ENCODE measurements at regions not wholly inside any gene's neighbourhood (a gene's known extent, or its start where the extent isn't known, plus 50 kb on each side); places are given as distances from the start of the nearest gene placed in this dataset.

DNA sequence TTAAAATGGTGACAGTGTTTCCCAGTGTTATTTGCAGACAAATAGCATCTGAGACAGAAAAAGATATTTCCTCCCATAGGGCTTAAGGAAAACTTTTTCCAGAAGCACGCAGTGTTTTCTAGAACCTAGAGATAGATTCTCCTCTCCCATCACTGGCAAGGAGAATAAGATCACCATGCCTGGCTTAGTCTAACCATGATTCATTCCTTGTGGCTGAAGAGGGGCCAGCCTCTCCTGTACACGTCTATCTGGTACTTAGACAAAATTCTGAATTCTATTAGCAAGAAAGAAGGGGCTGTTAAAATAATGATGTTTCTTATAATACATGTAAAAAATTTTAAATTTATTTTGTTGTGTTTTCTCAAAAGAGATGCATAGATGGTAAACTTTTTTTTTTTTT, 296.1 kb upstream of the LDB2 start:
- no peak overlapping the region for H3K4me3 ChIP-seq (replicated peaks; ENCODE audit: low read depth, low read length)
- DNase-seq (ENCODE audit: low read depth) = no peak
- TF ChIP-seq, protein P1, sequence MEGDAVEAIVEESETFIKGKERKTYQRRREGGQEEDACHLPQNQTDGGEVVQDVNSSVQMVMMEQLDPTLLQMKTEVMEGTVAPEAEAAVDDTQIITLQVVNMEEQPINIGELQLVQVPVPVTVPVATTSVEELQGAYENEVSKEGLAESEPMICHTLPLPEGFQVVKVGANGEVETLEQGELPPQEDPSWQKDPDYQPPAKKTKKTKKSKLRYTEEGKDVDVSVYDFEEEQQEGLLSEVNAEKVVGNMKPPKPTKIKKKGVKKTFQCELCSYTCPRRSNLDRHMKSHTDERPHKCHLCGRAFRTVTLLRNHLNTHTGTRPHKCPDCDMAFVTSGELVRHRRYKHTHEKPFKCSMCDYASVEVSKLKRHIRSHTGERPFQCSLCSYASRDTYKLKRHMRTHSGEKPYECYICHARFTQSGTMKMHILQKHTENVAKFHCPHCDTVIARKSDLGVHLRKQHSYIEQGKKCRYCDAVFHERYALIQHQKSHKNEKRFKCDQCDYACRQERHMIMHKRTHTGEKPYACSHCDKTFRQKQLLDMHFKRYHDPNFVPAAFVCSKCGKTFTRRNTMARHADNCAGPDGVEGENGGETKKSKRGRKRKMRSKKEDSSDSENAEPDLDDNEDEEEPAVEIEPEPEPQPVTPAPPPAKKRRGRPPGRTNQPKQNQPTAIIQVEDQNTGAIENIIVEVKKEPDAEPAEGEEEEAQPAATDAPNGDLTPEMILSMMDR (IDR thresholded peaks at IDR 0.05; ENCODE audit: low read length, missing control alignments) = no peak

- TF ChIP-seq, protein P1 (IDR thresholded peaks at IDR 0.05; ENCODE audit: low read length, missing control alignments) = no peak
- DNase-seq (ENCODE audit: low read depth) = no peak
- H3K4me3 ChIP-seq (replicated peaks; ENCODE audit: low read depth, low read length) = no peak overlapping the region
These were observed 291.3 kb upstream of the LDB2 start for GRCh38 chr4:17189759-17190158.

GRCh38 chr4:17189401-17189720, 290.9 kb upstream of the LDB2 start:
- TF ChIP-seq, protein P1 (IDR thresholded peaks at IDR 0.05; ENCODE audit: low read length, missing control alignments) = no peak
- H3K4me3 ChIP-seq (replicated peaks; ENCODE audit: low read depth, low read length) = no peak overlapping the region
- DNase-seq (ENCODE audit: low read depth) = peak; percentile 75

- H3K4me3 ChIP-seq (replicated peaks; ENCODE audit: low read depth, low read length) = no peak overlapping the region
- no peak for DNase-seq (ENCODE audit: low read depth)
- TF ChIP-seq, protein P1 (IDR thresholded peaks at IDR 0.05; ENCODE audit: low read length, missing control alignments) = no peak
These were observed 290.3 kb upstream of the LDB2 start for GRCh38 chr4:17188547-17189400.

- no peak for DNase-seq (ENCODE audit: low read depth)
- TF ChIP-seq, protein P1 (IDR thresholded peaks at IDR 0.05; ENCODE audit: low read length, missing control alignments) = no peak
- H3K4me3 ChIP-seq (replicated peaks; ENCODE audit: low read depth, low read length) = no peak overlapping the region
These were observed 289.7 kb upstream of the LDB2 start for GRCh38 chr4:17188125-17188524.

GRCh38 chr4:17187003-17187402, 288.6 kb upstream of the LDB2 start:
- no peak overlapping the region for H3K4me3 ChIP-seq (replicated peaks; ENCODE audit: low read depth, low read length)
- no peak for DNase-seq (ENCODE audit: low read depth)
- TF ChIP-seq, protein P1 (IDR thresholded peaks at IDR 0.05; ENCODE audit: low read length, missing control alignments) = no peak

- TF ChIP-seq, protein P1 (IDR thresholded peaks at IDR 0.05; ENCODE audit: low read length, missing control alignments) = no peak
- DNase-seq (ENCODE audit: low read depth) = no peak
- no peak overlapping the region for H3K4me3 ChIP-seq (replicated peaks; ENCODE audit: low read depth, low read length)
These were observed 284.4 kb upstream of the LDB2 start for GRCh38 chr4:17182888-17183287.

Data from fibroblast of pulmonary artery (primary cell).